A673 (cell line): ENCODE measurements at regions not wholly inside any gene's neighbourhood (a gene's known extent, or its start where the extent isn't known, plus 50 kb on each side); places are given as distances from the start of the nearest gene placed in this dataset.

Source experiments
- BruUV-seq: library from RNA; stranded (reverse); fragments of 400-500 nt; replicated peaks from 2 replicates; lab custom pipeline; 2021; lab: Mats Ljungman, UMichigan
- CTCF ChIA-PET: fragments of 300-600 bp; sonication (Branson Sonifier 250); formaldehyde crosslinking; loops from one replicate; lab custom pipeline; 2022; ENCODE audit warnings: antibody characterized with exemption; lab: Charles Lee
- POLR2A ChIA-PET: fragments of 300-600 bp; sonication (Branson Sonifier 250); formaldehyde crosslinking; loops from one replicate; lab custom pipeline; 2022; ENCODE audit warnings: antibody characterized with exemption; ENCODE audit not compliant: low non-redundant PET; lab: Charles Lee
- DNase-seq: peaks from one replicate; pipeline ENCODE4 v3.0.0-alpha.2; 2015; ENCODE audit warnings: low spot score
- H3K27ac ChIP-seq: fragments of 200-600 bp; sonication (generic); 2 replicates; pipeline ENCODE4 v1.5.1; 2016; ENCODE audit warnings: mixed run types, low read depth, mild to moderate bottlenecking, mixed read lengths, antibody characterized with exemption, low read length; ENCODE audit not compliant: poor library complexity, severe bottlenecking
- H3K27me3 ChIP-seq: fragments of 200-600 bp; sonication (generic); replicated peaks from 2 replicates; pipeline ENCODE4 v1.6.1; 2017; ENCODE audit warnings: mixed run types, low read depth, mild to moderate bottlenecking, mixed read lengths, antibody characterized with exemption, low read length; ENCODE audit not compliant: insufficient read depth, poor library complexity
- H3K36me3 ChIP-seq: fragments of 200-600 bp; sonication (generic); 2 replicates; pipeline ENCODE4 v1.6.1; 2016; ENCODE audit warnings: mixed run types, mild to moderate bottlenecking, mixed read lengths, antibody characterized with exemption, low read length; ENCODE audit not compliant: insufficient read depth, poor library complexity, severe bottlenecking
- H3K4me1 ChIP-seq: fragments of 200-600 bp; sonication (generic); 2 replicates; pipeline ENCODE4 v1.6.1; 2017; ENCODE audit warnings: mixed run types, mild to moderate bottlenecking, mixed read lengths, antibody characterized with exemption, low read length; ENCODE audit not compliant: insufficient read depth, poor library complexity, severe bottlenecking
- H3K4me3 ChIP-seq: fragments of 200-600 bp; sonication (generic); 2 replicates; pipeline ENCODE4 v1.5.1; 2016; ENCODE audit warnings: low read depth, mixed run types, mild to moderate bottlenecking, mixed read lengths, low read length; ENCODE audit not compliant: poor library complexity, severe bottlenecking
- H3K9me3 ChIP-seq: fragments of 200-600 bp; sonication (generic); 2 replicates; pipeline ENCODE4 v1.6.1; 2016; ENCODE audit warnings: mixed run types, low read depth, mild to moderate bottlenecking, mixed read lengths, antibody characterized with exemption, low read length; ENCODE audit not compliant: poor library complexity, severe bottlenecking
- EZH2 ChIP-seq: fragments of 200-600 bp; sonication (generic); IDR thresholded peaks from 2 replicates; pipeline ENCODE4 v1.6.1; 2017; ENCODE audit warnings: borderline replicate concordance, low read depth, mild to moderate bottlenecking, mixed read lengths, antibody characterized with exemption, low read length; ENCODE audit not compliant: poor library complexity, severe bottlenecking
- intact Hi-C: fragments of 100-400 bp; cut with micrococcal nuclease; formaldehyde crosslinking; loops from one replicate; pipeline ENCODE4 v1.10.0; 2022; ENCODE audit not compliant: unreplicated experiment
- TF ChIP-seq, protein P1 (sequence below): fragments of 300-800, 200-600 bp; sonication (generic); conservative IDR thresholded peaks from 2 replicates; pipeline ENCODE4 v1.5.1; 2017; ENCODE audit warnings: low read depth, mild to moderate bottlenecking, antibody characterized with exemption, low read length, moderate library complexity, mixed read lengths

DNA sequence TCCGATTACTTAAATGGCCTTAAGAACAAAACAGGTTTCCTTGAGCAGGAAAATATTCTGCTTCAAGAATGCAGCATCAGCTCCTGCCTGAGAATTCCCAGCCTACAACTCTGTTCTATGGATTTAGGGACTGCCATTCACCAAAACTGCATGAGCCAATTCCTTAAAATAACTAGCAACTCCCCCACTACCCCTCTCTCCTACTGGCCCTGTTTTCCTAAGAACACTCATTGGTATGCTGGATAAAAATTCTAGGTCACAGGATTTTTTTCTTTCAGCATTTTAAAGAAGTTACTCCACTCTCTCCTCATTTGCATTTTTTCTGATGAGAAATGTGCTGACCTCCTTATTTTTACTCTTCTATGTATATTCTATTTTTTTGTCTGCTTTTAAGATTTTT is 347.1 kb downstream of the IDS start:
- Histone ChIP-seq H3K27ac (no peak overlapping the region), H3K36me3 (no peaks in the 10 kb centered on the region), H3K9me3 (no peaks in the 10 kb centered on the region), H3K27me3 (no peaks in the 10 kb centered on the region), H3K4me3 (no peak overlapping the region), H3K4me1 (no peaks in the 10 kb centered on the region)
- no peak for TF ChIP-seq EZH2
- TF ChIP-seq, protein P1, sequence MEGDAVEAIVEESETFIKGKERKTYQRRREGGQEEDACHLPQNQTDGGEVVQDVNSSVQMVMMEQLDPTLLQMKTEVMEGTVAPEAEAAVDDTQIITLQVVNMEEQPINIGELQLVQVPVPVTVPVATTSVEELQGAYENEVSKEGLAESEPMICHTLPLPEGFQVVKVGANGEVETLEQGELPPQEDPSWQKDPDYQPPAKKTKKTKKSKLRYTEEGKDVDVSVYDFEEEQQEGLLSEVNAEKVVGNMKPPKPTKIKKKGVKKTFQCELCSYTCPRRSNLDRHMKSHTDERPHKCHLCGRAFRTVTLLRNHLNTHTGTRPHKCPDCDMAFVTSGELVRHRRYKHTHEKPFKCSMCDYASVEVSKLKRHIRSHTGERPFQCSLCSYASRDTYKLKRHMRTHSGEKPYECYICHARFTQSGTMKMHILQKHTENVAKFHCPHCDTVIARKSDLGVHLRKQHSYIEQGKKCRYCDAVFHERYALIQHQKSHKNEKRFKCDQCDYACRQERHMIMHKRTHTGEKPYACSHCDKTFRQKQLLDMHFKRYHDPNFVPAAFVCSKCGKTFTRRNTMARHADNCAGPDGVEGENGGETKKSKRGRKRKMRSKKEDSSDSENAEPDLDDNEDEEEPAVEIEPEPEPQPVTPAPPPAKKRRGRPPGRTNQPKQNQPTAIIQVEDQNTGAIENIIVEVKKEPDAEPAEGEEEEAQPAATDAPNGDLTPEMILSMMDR, result no peak
- no peak for DNase-seq
- ChIA-PET POLR2A (no interaction called here), CTCF (no interaction called here)
- intact Hi-C loops, result no loop called here
- no TSS peak for BruUV-seq

DNA sequence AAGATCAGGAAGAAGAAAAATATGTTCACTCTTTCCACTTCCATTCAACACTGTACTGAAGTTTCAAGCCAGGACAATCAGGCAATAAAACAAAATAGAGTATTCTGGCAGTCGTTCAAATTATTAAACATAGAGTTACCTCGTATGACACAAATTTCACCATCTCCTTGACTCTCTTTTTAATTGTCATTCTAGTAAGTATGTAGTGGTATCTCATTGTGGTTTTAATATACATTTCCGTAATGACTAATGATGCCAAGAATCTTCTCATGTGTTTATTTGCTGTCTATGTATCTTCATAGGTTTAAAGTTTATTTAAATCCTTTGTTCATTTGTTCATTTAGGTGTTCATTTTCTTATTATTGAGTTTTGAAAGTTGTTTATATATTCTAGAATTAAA is 352.2 kb downstream of the IDS start:
- Histone ChIP-seq H3K9me3 (no peaks in the 10 kb centered on the region), H3K4me3 (no peak overlapping the region), H3K27me3 (no peaks in the 10 kb centered on the region), H3K4me1 (no peaks in the 10 kb centered on the region), H3K36me3 (no peaks in the 10 kb centered on the region), H3K27ac (no peak overlapping the region)
- BruUV-seq, result no TSS peak
- no peak for TF ChIP-seq EZH2
- TF ChIP-seq, protein P1, result no peak
- POLR2A ChIA-PET, result no interaction called here
- DNase-seq, result no peak
- CTCF ChIA-PET, result no interaction called here
- intact Hi-C loops, result no loop called here

DNA sequence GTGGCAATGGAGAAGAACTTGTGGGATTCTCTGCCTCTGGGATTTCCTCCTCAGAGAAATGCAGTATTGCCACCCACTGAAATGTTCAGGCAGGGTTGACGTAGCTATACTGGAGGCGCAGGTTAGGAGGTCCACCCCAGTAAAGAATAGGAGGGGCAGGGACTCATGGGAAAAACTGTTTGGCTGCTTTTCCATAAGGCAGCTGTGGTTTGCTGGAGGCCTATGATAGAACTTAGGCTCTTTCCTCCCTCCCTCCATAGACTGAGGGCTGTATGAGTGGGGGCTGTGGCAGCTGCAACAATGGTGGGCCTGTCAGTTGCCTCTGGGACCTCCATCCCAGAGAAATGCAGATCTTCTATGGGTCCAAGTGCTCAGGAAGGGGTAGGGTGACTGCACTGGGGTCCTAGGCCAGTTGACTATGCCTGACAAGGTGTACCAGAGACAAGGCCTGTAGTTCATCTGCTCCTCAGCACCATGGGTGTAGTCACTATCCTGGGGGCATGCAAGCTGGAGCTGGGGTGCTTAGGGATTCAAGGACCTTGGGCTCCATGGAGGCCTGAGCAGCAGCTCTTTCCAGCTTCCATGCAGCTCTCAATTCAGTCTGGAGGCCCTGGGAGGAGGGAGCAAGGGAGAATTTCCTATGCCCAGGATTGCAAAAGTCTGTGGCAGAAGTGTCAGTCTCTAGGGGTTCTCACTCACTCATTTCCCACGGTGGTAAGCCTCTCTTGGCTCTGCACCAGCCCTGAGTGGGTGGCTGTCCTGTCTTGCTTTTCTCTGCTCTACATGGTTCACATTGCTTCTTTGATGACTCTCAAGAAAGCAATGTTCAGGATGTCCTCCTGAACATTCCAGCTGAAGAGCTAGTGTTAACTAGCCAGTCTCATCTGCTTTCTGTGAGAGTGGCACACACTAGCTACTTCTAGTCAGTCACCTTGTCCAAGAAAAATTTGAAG is 353.0 kb downstream of the IDS start:
- BruUV-seq, result no TSS peak
- Histone ChIP-seq H3K4me3 (no peak overlapping the region), H3K9me3 (no peaks in the 10 kb centered on the region), H3K27ac (no peak overlapping the region), H3K27me3 (no peaks in the 10 kb centered on the region), H3K4me1 (no peaks in the 10 kb centered on the region), H3K36me3 (no peaks in the 10 kb centered on the region)
- TF ChIP-seq EZH2, result no peak
- TF ChIP-seq, protein P1, result no peak
- intact Hi-C loops, result no loop called here
- ChIA-PET POLR2A (no interaction called here), CTCF (no interaction called here)
- peak; percentile 4 for DNase-seq
